H9 (cell line): ENCODE measurements at regions not wholly inside any gene's neighbourhood (a gene's known extent, or its start where the extent isn't known, plus 50 kb on each side); places are given as distances from the start of the nearest gene placed in this dataset.

Experiments
- DNase-seq: peaks from one replicate; pipeline ENCODE4 v3.0.0-alpha.2; 2017
- H2AFZ ChIP-seq: one replicate; pipeline ENCODE4 v1.6.1; 2013; ENCODE audit warnings: mild to moderate bottlenecking, low read length, control low read depth, moderate library complexity
- H2AK5ac ChIP-seq: 2 replicates; pipeline ENCODE4 v1.6.1; 2013; ENCODE audit warnings: low read length, control low read depth, mixed read lengths; ENCODE audit not compliant: insufficient read length
- H2BK120ac ChIP-seq: one replicate; pipeline ENCODE4 v1.6.1; 2013; ENCODE audit warnings: low read depth, mild to moderate bottlenecking, low read length, control low read depth, inconsistent platforms; ENCODE audit not compliant: poor library complexity, severe bottlenecking
- H2BK12ac ChIP-seq: 2 replicates; pipeline ENCODE4 v1.6.1; 2013; ENCODE audit warnings: low read length, control low read depth, mixed read lengths, low read depth; ENCODE audit not compliant: insufficient read length
- H2BK15ac ChIP-seq: 2 replicates; pipeline ENCODE4 v1.6.1; 2013; ENCODE audit warnings: low read depth, low read length, control low read depth
- H2BK20ac ChIP-seq: one replicate; pipeline ENCODE4 v1.6.1; 2013; ENCODE audit warnings: low read depth, mild to moderate bottlenecking, low read length, control low read depth, inconsistent platforms; ENCODE audit not compliant: poor library complexity, severe bottlenecking
- H2BK5ac ChIP-seq: 2 replicates; pipeline ENCODE4 v1.6.1; 2013; ENCODE audit warnings: low read length, control low read depth, mixed read lengths; ENCODE audit not compliant: insufficient read length
- H3K14ac ChIP-seq: 2 replicates; pipeline ENCODE4 v1.6.1; 2013; ENCODE audit warnings: low read length, control low read depth; ENCODE audit not compliant: insufficient read depth
- H3K18ac ChIP-seq: 2 replicates; pipeline ENCODE4 v1.6.1; 2013; ENCODE audit warnings: low read depth, mild to moderate bottlenecking, mixed read lengths, low read length, control low read depth; ENCODE audit not compliant: insufficient read length
- H3K23ac ChIP-seq: 2 replicates; pipeline ENCODE4 v1.6.1; 2013; ENCODE audit warnings: low read length, control low read depth, mixed read lengths, low read depth; ENCODE audit not compliant: insufficient read length
- H3K23me2 ChIP-seq: 2 replicates; pipeline ENCODE4 v1.6.1; 2013; ENCODE audit warnings: low read depth, mild to moderate bottlenecking, mixed read lengths, low read length, control low read depth; ENCODE audit not compliant: insufficient read length, poor library complexity, severe bottlenecking
- H3K27ac ChIP-seq: 2 replicates; pipeline ENCODE4 v1.5.1; 2013; ENCODE audit warnings: low read length, control low read depth, mixed read lengths, low read depth; ENCODE audit not compliant: insufficient read length
- H3K27me3 ChIP-seq: 2 replicates; pipeline ENCODE4 v1.6.1; 2013; ENCODE audit warnings: low read length, control low read depth, inconsistent platforms; ENCODE audit not compliant: insufficient read depth
- H3K4ac ChIP-seq: 2 replicates; pipeline ENCODE4 v1.6.1; 2013; ENCODE audit warnings: low read depth, mild to moderate bottlenecking, control low read depth, inconsistent platforms, low read length, moderate library complexity
- H3K4me1 ChIP-seq: 2 replicates; pipeline ENCODE4 v1.6.1; 2013; ENCODE audit warnings: low read length, control low read depth, inconsistent platforms; ENCODE audit not compliant: insufficient read depth
- H3K4me2 ChIP-seq: 2 replicates; pipeline ENCODE4 v1.6.1; 2013; ENCODE audit warnings: low read length, control low read depth, mixed read lengths; ENCODE audit not compliant: insufficient read length, insufficient read depth
- H3K56ac ChIP-seq: 2 replicates; pipeline ENCODE4 v1.6.1; 2013; ENCODE audit warnings: low read depth, mild to moderate bottlenecking, mixed read lengths, low read length, control low read depth; ENCODE audit not compliant: insufficient read length
- H3K79me1 ChIP-seq: 2 replicates; pipeline ENCODE4 v1.6.1; 2013; ENCODE audit warnings: low read depth, mild to moderate bottlenecking, moderate library complexity, low read length, control low read depth, inconsistent platforms; ENCODE audit not compliant: insufficient read depth, poor library complexity, severe bottlenecking
- H3K79me2 ChIP-seq: 2 replicates; pipeline ENCODE4 v1.6.1; 2013; ENCODE audit warnings: low read length, control low read depth, inconsistent platforms; ENCODE audit not compliant: insufficient read depth
- H3K9ac ChIP-seq: 2 replicates; pipeline ENCODE4 v1.6.1; 2013; ENCODE audit warnings: low read length, control low read depth, mixed read lengths; ENCODE audit not compliant: insufficient read length; ENCODE audit errors: extremely low read depth
- H3K9me3 ChIP-seq: one replicate; pipeline ENCODE4 v1.6.1; 2013; ENCODE audit warnings: low read depth, low read length, inconsistent platforms; ENCODE audit not compliant: control insufficient read depth
- H3T11ph ChIP-seq: one replicate; pipeline ENCODE4 v1.6.1; 2013; ENCODE audit warnings: mild to moderate bottlenecking, low read length, control low read depth, inconsistent platforms
- H4K20me1 ChIP-seq: one replicate; pipeline ENCODE4 v1.6.1; 2013; ENCODE audit not compliant: control insufficient read depth, insufficient read length, insufficient read depth
- H4K5ac ChIP-seq: 2 replicates; pipeline ENCODE4 v1.6.1; 2013; ENCODE audit warnings: low read depth, mild to moderate bottlenecking, mixed read lengths, low read length, control low read depth; ENCODE audit not compliant: insufficient read length
- H4K8ac ChIP-seq: replicated peaks from 2 replicates; pipeline ENCODE4 v1.6.1; 2013; ENCODE audit warnings: low read length, control low read depth, mixed read lengths, low read depth; ENCODE audit not compliant: insufficient read length
- H4K91ac ChIP-seq: 2 replicates; pipeline ENCODE4 v1.6.1; 2013; ENCODE audit warnings: low read depth, mild to moderate bottlenecking, moderate library complexity, mixed read lengths, low read length, control low read depth; ENCODE audit not compliant: insufficient read length
- H3K27ac Mint-ChIP-seq, 3 experiments: 2 replicates in 2 of 3; 3 replicates in 1 of 3; pipeline ENCODE4 v1.8.0; 2020 to 2021; ENCODE audit warnings: mixed read lengths in 3 of 3, mild to moderate bottlenecking in 1 of 3, moderate library complexity in 1 of 3
- H3K27me3 Mint-ChIP-seq: 2 replicates; pipeline ENCODE4 v1.8.0; 2021; ENCODE audit warnings: low read depth, mild to moderate bottlenecking, moderate library complexity, mixed read lengths
- H3K36me3 Mint-ChIP-seq, 3 experiments: 2 replicates in 2 of 3; 3 replicates in 1 of 3; pipeline ENCODE4 v1.8.0; 2020 to 2021; ENCODE audit warnings: low read depth in 3 of 3, mixed read lengths in 3 of 3; ENCODE audit not compliant: insufficient read depth in 1 of 3
- H3K4me1 Mint-ChIP-seq, 2 experiments: 2 replicates each; pipeline ENCODE4 v1.8.0; 2020; ENCODE audit warnings: mixed read lengths in 2 of 2
- H3K4me3 Mint-ChIP-seq, 2 experiments: 2 replicates in 1 of 2; 3 replicates in 1 of 2; pipeline ENCODE4 v1.8.0; 2020 to 2021; ENCODE audit warnings: mild to moderate bottlenecking in 2 of 2, mixed read lengths in 2 of 2, moderate library complexity in 1 of 2
- H3K9me3 Mint-ChIP-seq, 2 experiments: 2 replicates in 1 of 2; 3 replicates in 1 of 2; pipeline ENCODE4 v1.8.0; 2020; ENCODE audit warnings: mild to moderate bottlenecking in 2 of 2, mixed read lengths in 2 of 2, moderate library complexity in 1 of 2
- WGBS: extraction: QIAGEN DNeasy Blood & Tissue Kit; methylation state at CpG from one replicate; pipeline ENCODE4 v1.1.7; 2013; ENCODE audit warnings: missing lambda C conversion rate, low lambda C conversion rate, mixed read lengths; ENCODE audit not compliant: insufficient read length; ENCODE audit errors: extremely low coverage; 5-methylcytosine and 5-hydroxymethylcytosine counted together
- TF ChIP-seq, protein P1 (sequence below): fragments of 200-600 bp; sonication (generic); conservative IDR thresholded peaks from 3 replicates; pipeline ENCODE4 v1.8.0; 2021; ENCODE audit warnings: antibody characterized with exemption, mild to moderate bottlenecking

DNA sequence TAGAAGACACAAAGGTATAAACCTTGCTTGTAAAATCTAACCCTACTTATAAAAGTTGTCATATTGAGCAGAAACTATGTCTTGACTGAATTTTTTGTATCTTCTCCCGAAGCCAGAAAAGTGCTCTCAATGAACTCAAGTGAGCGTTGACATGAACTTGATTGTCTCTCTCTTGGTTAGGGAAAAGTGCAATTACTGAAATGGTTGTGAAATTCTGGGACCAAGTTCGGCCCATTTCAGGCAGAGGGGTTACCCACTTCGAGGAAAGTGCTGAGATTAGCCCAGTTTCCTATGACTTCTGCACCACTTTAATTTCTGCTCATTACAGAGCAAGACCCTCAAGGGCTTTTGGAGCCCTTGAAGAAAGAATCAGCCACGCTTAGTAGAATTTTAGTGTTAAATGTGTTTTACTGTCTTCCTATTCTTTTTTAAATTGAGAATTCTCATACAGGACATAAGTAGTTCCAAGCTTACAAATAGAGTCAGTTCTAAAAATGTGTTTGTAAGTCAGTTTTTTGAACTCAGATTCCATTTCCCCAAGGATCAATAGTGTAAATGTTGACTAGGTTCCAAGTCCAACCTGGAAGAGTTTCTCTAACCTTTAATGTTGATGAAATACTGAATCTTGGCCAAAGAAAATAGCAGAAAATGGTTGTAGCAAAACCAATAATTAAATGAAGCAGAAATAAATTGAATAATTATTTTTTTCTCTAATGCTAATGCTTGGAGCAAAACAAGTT lies 125.7 kb upstream of the ACSL4 start:
- Histone ChIP-seq H3K14ac (no peak overlapping the region), H3K4me1 (peaks cover 5% of the 10 kb centered on the region), H3K4me2 (no peak overlapping the region), H3K56ac (no peak overlapping the region), H3K9me3 (no peaks in the 10 kb centered on the region), H4K8ac (no peak overlapping the region), H3K27me3 (no peaks in the 10 kb centered on the region), H4K91ac (no peak overlapping the region), H3K23ac (no peak overlapping the region), H2BK15ac (no peak overlapping the region), H3K27ac (no peak overlapping the region), H2AK5ac (no peak overlapping the region), H3K79me2 (no peaks in the 10 kb centered on the region), H2AFZ (no peak overlapping the region), H3K79me1 (no peaks in the 10 kb centered on the region), H2BK12ac (no peak overlapping the region), H2BK20ac (no peak overlapping the region), H3K9ac (no peak overlapping the region), H4K20me1 (no peaks in the 10 kb centered on the region), H2BK120ac (no peak overlapping the region), H2BK5ac (no peak overlapping the region), H4K5ac (no peak overlapping the region), H3K18ac (no peak overlapping the region), H3K23me2 (no peaks in the 10 kb centered on the region), H3T11ph (no peak overlapping the region), H3K4ac (no peak overlapping the region)
- peaks cover 2 to 6% (median 6%) of the 10 kb centered on the region in 3 experiments for H3K36me3 Mint-ChIP-seq
- no peak for DNase-seq
- no CpG with 5 or more reads among the region's 5 CpGs for WGBS
- H3K9me3 Mint-ChIP-seq = peaks cover 5 to 7% of the 10 kb centered on the region in 2 experiments; a peak in 4 of 5 replicates
- H3K4me1 Mint-ChIP-seq = peaks cover 12 to 27% of the 10 kb centered on the region in 2 experiments
- TF ChIP-seq, protein P1, sequence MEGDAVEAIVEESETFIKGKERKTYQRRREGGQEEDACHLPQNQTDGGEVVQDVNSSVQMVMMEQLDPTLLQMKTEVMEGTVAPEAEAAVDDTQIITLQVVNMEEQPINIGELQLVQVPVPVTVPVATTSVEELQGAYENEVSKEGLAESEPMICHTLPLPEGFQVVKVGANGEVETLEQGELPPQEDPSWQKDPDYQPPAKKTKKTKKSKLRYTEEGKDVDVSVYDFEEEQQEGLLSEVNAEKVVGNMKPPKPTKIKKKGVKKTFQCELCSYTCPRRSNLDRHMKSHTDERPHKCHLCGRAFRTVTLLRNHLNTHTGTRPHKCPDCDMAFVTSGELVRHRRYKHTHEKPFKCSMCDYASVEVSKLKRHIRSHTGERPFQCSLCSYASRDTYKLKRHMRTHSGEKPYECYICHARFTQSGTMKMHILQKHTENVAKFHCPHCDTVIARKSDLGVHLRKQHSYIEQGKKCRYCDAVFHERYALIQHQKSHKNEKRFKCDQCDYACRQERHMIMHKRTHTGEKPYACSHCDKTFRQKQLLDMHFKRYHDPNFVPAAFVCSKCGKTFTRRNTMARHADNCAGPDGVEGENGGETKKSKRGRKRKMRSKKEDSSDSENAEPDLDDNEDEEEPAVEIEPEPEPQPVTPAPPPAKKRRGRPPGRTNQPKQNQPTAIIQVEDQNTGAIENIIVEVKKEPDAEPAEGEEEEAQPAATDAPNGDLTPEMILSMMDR = no peak
- no peaks in the 10 kb centered on the region; the same call in 1 of the 2 replicates for H3K27me3 Mint-ChIP-seq
- no peak overlapping the region for H3K4me3 Mint-ChIP-seq
- H3K27ac Mint-ChIP-seq = no peak overlapping the region
